NOMO-1 treated with dmso at 0.1 percent for 144 hours (cell line): ENCODE measurements at regions not wholly inside any gene's neighbourhood (a gene's known extent, or its start where the extent isn't known, plus 50 kb on each side); places are given as distances from the start of the nearest gene placed in this dataset.

Source experiments
- DNase-seq: peaks from one replicate; lab custom pipeline; 2025; ENCODE audit not compliant: unreplicated experiment; lab: John Stamatoyannopoulos, UW

DNA sequence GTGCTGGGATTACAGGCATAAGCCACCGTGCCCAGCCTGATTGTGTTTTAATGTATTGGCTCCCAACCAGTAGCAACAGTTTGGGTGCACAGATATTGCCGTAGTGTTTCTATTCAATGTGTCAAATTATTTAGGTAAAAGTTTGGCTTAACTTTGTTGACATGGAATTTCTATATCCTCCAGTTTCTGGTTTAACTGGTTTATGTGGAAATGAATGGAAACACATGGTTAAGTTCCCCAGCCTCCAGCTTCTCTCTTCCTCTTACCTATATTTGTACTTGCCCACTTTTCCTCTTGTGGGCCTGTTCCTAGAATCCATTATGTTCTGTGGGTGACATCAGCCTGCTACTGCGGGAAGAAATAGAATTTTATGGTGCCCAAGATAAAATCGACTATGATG is 53.9 kb upstream of the ESR1 start:
- DNase-seq = no peak

DNA sequence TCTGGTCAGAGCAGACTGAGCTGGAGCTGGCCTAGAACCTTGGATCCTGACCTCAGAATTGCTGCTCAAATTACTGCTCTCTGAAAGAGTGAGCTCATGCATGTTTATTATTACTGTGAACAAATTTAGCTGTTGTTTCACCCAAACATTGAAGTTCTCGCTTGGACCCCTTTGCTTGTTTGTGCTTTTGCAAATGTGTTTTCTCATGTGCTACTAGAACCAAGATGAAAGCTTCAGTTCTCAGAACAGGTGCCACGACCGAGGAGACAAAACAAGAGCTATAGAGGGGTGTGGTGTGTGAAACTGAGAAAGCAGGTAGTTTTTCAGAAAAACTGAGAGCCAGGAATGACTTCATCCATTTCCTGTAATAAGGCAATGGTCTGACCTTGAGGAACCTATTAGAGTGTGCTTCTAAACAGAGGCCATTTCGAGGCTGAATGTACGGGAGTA is 50.0 kb upstream of the ESR1 start:
- no peak for DNase-seq
